Effector memory CD8-positive, alpha-beta T cell (primary cell): ENCODE measurements at regions not wholly inside any gene's neighbourhood (a gene's known extent, or its start where the extent isn't known, plus 50 kb on each side); places are given as distances from the start of the nearest gene placed in this dataset.
"Not testable (repeated sequence)": the region's sequence is repeated elsewhere in the genome, so short reads cannot be mapped to it uniquely, and the experiment has no call there.

Source experiments
- ATAC-seq: fragments of 150-1000 bp; cut with Tn5 transposase; replicated peaks from 2 replicates; pipeline ENCODE4 v1.10.0; 2021; ENCODE audit warnings: mild to moderate bottlenecking, moderate library complexity
- DNase-seq, 3 experiments: peaks; one replicate each; pipeline ENCODE4 v3.0.0; 2021
- H3K27ac Mint-ChIP-seq, 2 donors: one replicate each; pipeline ENCODE4 v1.8.0; 2022; ENCODE audit warnings: mild to moderate bottlenecking in 2 of 2, mixed read lengths in 2 of 2, moderate library complexity in 2 of 2
- H3K27me3 Mint-ChIP-seq, 2 donors: one replicate each; pipeline ENCODE4 v1.8.0; 2022; ENCODE audit warnings: mixed read lengths in 2 of 2
- H3K36me3 Mint-ChIP-seq: one replicate; pipeline ENCODE4 v1.8.0; 2022; ENCODE audit warnings: mild to moderate bottlenecking, moderate library complexity, mixed read lengths; ENCODE audit not compliant: insufficient read depth
- H3K4me1 Mint-ChIP-seq, 2 donors: one replicate each; pipeline ENCODE4 v1.8.0; 2022; ENCODE audit warnings: low read depth in 2 of 2, mixed read lengths in 2 of 2
- H3K4me3 Mint-ChIP-seq, 2 donors: one replicate each; pipeline ENCODE4 v1.8.0; 2022; ENCODE audit warnings: mild to moderate bottlenecking in 2 of 2, mixed read lengths in 2 of 2, moderate library complexity in 2 of 2
- H3K9me3 Mint-ChIP-seq, 2 donors: one replicate each; pipeline ENCODE4 v1.8.0; 2022; ENCODE audit warnings: mixed read lengths in 2 of 2

DNA sequence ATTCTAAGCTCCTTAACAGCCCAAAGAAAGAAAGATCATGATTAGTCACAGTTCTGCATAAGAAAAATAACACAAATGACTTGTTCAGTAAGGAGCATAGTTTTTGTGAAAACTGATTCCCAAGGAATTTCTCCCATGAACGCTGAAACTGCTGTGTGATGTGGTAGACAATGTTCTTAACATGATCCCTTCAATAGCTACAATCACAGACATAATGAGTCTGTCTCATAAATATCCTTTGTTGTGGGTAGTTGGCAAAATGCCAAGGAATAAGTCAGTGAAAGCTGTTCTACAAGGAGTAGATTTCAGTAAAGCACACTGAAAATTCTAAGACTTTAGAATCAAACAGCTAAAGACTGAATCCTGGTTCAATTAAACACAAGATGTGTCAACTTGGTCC is 404.8 kb downstream of the HLX start:
- Mint-ChIP-seq H3K36me3 (no peaks in the 10 kb centered on the region), H3K27me3 (peaks cover 20 to 25% of the 10 kb centered on the region in 2 donors), H3K9me3 (no peaks in the 10 kb centered on the region), H3K27ac (no peak overlapping the region), H3K4me1 (no peaks in the 10 kb centered on the region), H3K4me3 (no peak overlapping the region)
- DNase-seq, result no peak
- no peak for ATAC-seq

DNA sequence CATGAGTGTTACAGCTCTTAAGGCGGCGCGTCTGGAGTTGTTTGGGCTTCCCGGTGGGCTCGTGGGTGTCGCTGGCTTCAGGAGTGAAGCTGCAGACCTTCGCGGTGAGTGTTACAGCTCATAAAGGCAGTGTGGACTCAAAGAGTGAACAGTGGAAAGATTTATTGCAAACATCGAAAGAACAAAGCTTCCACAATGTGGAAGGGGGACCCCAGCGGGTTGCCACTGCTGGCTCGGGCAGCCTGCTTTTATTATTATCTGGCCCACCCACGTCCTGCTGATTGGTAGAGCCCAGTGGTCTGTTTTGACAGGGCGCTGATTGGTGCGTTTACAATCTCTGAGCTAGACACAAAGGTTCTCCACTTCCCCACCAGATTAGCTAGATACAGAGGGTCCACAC is 405.7 kb downstream of the HLX start:
- H3K27ac Mint-ChIP-seq, H3K36me3 Mint-ChIP-seq, H3K4me3 Mint-ChIP-seq, DNase-seq, H3K4me1 Mint-ChIP-seq, ATAC-seq, H3K9me3 Mint-ChIP-seq: not testable (repeated sequence)
- H3K27me3 Mint-ChIP-seq, result peaks cover 20 to 25% of the 10 kb centered on the region in 2 donors

DNA sequence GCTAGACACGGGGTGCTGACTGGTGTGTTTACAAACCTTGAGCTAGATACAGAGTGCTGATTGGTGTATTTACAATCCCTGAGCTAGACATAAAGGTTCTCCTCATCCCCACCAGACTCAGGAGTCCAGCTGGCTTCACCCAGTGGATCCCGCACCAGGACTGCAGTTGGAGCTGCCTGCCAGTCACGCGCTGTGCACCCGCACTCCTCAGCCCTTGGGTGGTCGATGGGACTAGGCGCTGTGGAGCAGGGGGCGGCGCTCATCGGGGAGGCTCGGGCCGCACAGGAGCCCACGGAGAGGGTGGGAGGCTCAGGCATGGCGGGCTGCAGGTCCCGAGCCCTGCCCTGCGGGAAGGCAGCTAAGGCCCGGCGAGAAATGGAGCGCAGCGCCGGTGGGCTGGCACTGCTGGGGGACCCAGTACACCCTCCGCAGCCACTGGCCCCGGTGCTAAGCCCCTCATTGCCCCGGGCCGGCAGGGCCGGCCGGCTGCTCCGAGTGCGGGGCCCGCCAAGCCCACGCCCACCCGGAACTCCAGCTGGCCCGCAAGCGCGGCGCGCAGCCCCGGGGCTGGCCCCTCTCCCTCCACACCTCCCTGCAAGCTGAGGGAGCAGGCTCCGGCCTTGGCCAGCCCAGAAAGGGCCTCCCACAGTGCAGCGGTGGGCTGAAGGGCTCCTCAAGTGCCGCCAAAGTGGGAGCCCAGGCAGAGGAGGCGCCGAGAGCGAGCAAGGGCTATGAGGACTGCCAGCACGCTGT is 406.4 kb downstream of the HLX start:
- not testable (repeated sequence) for H3K9me3 Mint-ChIP-seq, H3K36me3 Mint-ChIP-seq, DNase-seq, ATAC-seq, H3K27ac Mint-ChIP-seq, H3K4me3 Mint-ChIP-seq, H3K4me1 Mint-ChIP-seq
- H3K27me3 Mint-ChIP-seq, result peaks cover 20 to 21% of the 10 kb centered on the region in 2 donors

DNA sequence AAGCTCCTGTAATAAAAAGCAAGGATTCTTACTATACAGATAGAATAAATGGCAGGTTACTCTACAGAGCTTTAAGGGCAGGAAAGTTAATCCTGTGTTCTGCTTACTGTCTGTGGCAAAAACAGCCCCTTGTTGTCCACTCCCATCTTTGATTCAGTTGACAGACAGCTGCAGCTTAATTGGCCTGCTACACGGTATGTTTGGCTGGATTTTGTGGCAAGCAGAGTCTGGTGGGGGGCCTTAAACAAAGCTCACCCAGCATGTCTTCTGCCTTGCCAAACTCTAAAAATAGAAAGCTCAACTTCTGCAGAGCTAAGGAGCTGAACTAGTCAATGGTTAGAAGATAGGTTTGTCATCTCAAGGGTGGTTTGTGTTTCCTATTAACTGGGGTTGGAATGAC is 407.2 kb downstream of the HLX start:
- ATAC-seq, result no peak
- Mint-ChIP-seq H3K9me3 (no peaks in the 10 kb centered on the region), H3K4me1 (no peaks in the 10 kb centered on the region), H3K36me3 (no peaks in the 10 kb centered on the region), H3K4me3 (no peak overlapping the region), H3K27me3 (peaks cover 16 to 18% of the 10 kb centered on the region in 2 donors), H3K27ac (no peak overlapping the region)
- DNase-seq, result no peak

GRCh38 chr1:221289103-221289502 is 409.9 kb downstream of the HLX start:
- no peaks in the 10 kb centered on the region for H3K36me3 Mint-ChIP-seq
- H3K27ac Mint-ChIP-seq, result no peak overlapping the region
- H3K4me1 Mint-ChIP-seq, result no peaks in the 10 kb centered on the region
- no peak overlapping the region for H3K4me3 Mint-ChIP-seq
- H3K27me3 Mint-ChIP-seq, result no peaks in the 10 kb centered on the region
- no peaks in the 10 kb centered on the region for H3K9me3 Mint-ChIP-seq
- no peak for ATAC-seq
- DNase-seq, result no peak

- Mint-ChIP-seq H3K27ac (no peak overlapping the region), H3K9me3 (no peaks in the 10 kb centered on the region), H3K4me1 (no peaks in the 10 kb centered on the region), H3K36me3 (no peaks in the 10 kb centered on the region), H3K4me3 (no peak overlapping the region), H3K27me3 (no peaks in the 10 kb centered on the region)
- DNase-seq (no peak), ATAC-seq (no peak)
Observed at GRCh38 chr1:221290669-221291068, 411.4 kb downstream of the HLX start.

DNA sequence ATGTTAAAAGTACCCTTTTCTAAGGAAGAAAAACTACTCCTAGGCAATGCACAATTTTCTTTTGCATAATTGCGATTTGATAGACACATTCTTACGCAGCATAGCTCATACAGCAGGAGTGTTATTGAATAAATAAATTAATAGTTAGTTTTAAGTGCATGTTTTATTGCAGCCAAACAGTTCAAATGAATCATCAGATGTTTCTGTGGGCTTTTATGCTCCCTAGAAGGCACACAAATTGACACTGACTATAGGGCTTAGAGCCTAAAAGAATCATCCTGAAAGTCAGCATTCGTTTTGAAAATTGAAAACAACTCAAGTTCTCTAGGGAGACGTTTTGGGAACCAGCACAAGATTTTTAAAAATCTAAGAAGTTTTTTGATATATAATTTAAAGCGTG is 411.9 kb downstream of the HLX start:
- no peaks in the 10 kb centered on the region for H3K4me1 Mint-ChIP-seq
- no peak overlapping the region for H3K27ac Mint-ChIP-seq
- no peaks in the 10 kb centered on the region for H3K36me3 Mint-ChIP-seq
- ATAC-seq (no peak), DNase-seq (no peak)
- H3K27me3 Mint-ChIP-seq, result no peaks in the 10 kb centered on the region
- no peak overlapping the region for H3K4me3 Mint-ChIP-seq
- no peaks in the 10 kb centered on the region for H3K9me3 Mint-ChIP-seq

- ATAC-seq (no peak), DNase-seq (no peak)
- Mint-ChIP-seq H3K4me1 (no peaks in the 10 kb centered on the region), H3K36me3 (no peaks in the 10 kb centered on the region), H3K27ac (no peak overlapping the region), H3K27me3 (no peaks in the 10 kb centered on the region), H3K9me3 (no peaks in the 10 kb centered on the region), H3K4me3 (no peak overlapping the region)
Observed at GRCh38 chr1:221292652-221293051, 413.4 kb downstream of the HLX start.

DNA sequence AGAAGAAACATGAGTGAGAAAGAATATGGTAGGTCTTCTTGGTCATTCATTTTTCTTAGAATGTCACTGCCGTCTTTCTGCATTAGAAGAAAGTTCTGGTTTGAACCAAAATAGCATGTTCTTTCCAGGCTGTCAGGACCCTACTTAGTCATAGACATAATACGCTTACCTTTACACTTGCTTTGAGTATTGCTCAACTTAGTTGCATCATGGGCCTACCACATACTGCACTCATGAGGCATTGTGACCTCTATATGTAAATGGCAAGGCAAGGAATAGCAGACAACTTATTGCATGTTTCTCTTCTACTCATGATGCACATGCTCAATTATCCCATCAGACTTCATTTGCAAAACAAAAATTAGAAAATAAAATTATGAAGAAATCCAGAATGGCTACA is 415.0 kb downstream of the HLX start:
- H3K9me3 Mint-ChIP-seq, result no peaks in the 10 kb centered on the region
- ATAC-seq (no peak), DNase-seq (no peak)
- no peaks in the 10 kb centered on the region for H3K4me1 Mint-ChIP-seq
- no peaks in the 10 kb centered on the region for H3K36me3 Mint-ChIP-seq
- peaks cover 0 to 8% of the 10 kb centered on the region in 2 donors for H3K27me3 Mint-ChIP-seq
- H3K4me3 Mint-ChIP-seq, result no peak overlapping the region
- H3K27ac Mint-ChIP-seq, result no peak overlapping the region

DNA sequence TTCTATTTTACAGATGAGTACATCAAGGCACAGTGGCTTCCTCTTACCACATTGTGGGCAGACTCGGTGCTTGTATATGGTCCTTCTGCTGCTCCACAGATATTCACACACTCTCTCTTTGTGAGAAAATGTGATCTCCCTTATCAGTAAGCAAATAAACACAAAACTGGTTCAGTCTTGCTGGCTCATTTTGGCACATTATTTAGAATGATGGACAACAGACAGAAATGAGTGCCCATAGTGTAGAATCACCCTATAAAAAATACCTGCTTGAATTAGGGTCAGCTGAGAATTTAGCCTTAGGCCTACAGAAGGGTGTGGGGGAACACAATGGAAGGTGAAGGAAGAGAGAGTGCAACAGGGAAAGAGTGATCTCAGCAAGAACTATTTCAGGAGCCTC is 423.1 kb downstream of the HLX start:
- Mint-ChIP-seq H3K4me1 (no peaks in the 10 kb centered on the region), H3K27me3 (peaks cover 37 to 43% of the 10 kb centered on the region in 2 donors)
- no peak for ATAC-seq

GRCh38 chr1:221302810-221303209 is 423.6 kb downstream of the HLX start:
- no peaks in the 10 kb centered on the region for H3K36me3 Mint-ChIP-seq
- H3K27me3 Mint-ChIP-seq, result peaks cover 37 to 48% of the 10 kb centered on the region in 2 donors
- H3K27ac Mint-ChIP-seq, result no peak overlapping the region
- no peaks in the 10 kb centered on the region for H3K9me3 Mint-ChIP-seq
- DNase-seq (no peak), ATAC-seq (no peak)
- no peak overlapping the region for H3K4me3 Mint-ChIP-seq
- no peaks in the 10 kb centered on the region for H3K4me1 Mint-ChIP-seq

More for the DNA sequence above, 423.1 kb downstream of the HLX start:
- Mint-ChIP-seq H3K4me3 (no peak overlapping the region), H3K27ac (no peak overlapping the region), H3K9me3 (no peaks in the 10 kb centered on the region), H3K36me3 (no peaks in the 10 kb centered on the region)
- DNase-seq, result no peak

- ATAC-seq (no peak), DNase-seq (no peak)
- H3K4me3 Mint-ChIP-seq, result no peak overlapping the region
- no peak overlapping the region for H3K27ac Mint-ChIP-seq
- H3K4me1 Mint-ChIP-seq, result no peaks in the 10 kb centered on the region
- peaks cover 32 to 48% of the 10 kb centered on the region in 2 donors for H3K27me3 Mint-ChIP-seq
- no peaks in the 10 kb centered on the region for H3K9me3 Mint-ChIP-seq
- H3K36me3 Mint-ChIP-seq, result no peaks in the 10 kb centered on the region
Observed at GRCh38 chr1:221303623-221304022, 424.4 kb downstream of the HLX start.

DNA sequence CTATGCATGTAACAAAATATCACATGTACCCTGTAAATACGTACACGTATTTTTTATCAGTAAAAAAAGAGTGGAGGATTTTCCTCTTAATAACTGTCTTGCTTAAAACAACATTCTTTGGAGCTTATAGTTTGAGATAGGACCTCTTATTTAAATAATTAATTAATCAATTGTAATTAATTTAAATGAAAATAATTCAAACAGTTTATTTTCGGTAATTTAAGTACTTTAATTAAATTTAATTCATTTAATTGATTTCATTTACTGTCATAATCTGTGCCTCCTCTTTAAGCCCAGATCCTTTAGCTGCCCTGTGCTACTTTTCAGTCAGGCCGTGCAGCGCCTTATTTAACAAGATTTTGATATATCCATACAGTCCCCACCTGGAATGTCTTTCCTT is 427.0 kb downstream of the HLX start:
- ATAC-seq, result no peak
- Mint-ChIP-seq H3K4me3 (no peak overlapping the region), H3K27ac (no peak overlapping the region), H3K36me3 (no peaks in the 10 kb centered on the region), H3K4me1 (no peaks in the 10 kb centered on the region), H3K9me3 (no peaks in the 10 kb centered on the region), H3K27me3 (peaks cover 19 to 41% of the 10 kb centered on the region in 2 donors)
- no peak for DNase-seq

DNA sequence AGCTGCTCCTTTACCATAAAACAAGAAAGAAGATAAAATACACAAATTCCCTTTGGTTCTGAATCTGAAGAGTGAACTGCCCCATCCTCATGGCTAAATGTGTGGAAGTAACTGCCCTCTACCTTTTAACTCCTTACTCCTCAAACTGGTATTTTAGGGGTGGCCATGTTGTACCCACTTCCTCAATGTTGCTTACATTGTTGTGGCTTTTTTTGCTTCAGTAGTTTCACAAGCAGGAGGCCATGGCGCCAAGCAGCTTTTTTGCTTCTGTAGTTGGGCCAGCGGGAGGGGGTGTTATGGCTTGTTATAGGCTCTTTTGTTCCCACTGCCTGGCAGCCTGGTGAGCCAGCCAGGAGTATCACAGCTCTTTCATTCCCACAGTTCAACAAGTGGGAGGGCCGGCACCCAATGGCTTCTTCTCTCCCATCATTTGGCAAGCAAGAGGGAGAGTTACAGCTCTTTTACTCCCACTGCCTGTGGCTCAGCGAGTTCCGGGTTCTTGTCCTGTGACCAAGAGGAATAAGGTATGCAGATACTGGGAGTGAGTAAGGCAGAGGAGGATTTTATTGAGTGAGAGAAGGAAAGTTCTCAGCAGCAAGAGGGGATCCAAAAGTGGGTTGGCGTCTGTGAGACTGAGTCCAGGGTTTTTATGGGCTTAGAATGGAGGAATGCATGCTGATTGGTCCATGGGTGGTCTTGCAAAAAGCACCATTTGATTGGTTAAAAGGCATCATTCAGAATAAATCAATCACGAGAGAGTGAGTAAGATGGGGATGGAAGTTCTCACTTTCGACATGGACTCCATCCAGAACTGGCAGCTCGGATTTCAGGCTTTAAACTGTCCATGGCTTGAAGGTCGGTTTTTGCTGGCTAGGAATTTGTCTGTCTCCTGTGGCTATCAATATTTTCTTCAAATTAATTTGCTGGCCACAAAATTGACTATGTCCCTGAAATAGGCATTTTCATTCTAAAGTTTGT is 429.6 kb downstream of the HLX start:
- H3K36me3 Mint-ChIP-seq, result no peaks in the 10 kb centered on the region
- no peaks in the 10 kb centered on the region for H3K9me3 Mint-ChIP-seq
- no peak overlapping the region for H3K4me3 Mint-ChIP-seq
- no peak for DNase-seq
- ATAC-seq, result no peak
- H3K27me3 Mint-ChIP-seq, result peaks cover 19 to 33% of the 10 kb centered on the region in 2 donors
- no peak overlapping the region for H3K27ac Mint-ChIP-seq
- H3K4me1 Mint-ChIP-seq, result no peaks in the 10 kb centered on the region
